ENCODE measurements at regions not wholly inside any gene's neighbourhood (a gene's known extent, or its start where the extent isn't known, plus 50 kb on each side); places are given as distances from the start of the nearest gene placed in this dataset.
"Not testable (repeated sequence)": the region's sequence is repeated elsewhere in the genome, so short reads cannot be mapped to it uniquely, and the experiment has no call there.

DNA sequence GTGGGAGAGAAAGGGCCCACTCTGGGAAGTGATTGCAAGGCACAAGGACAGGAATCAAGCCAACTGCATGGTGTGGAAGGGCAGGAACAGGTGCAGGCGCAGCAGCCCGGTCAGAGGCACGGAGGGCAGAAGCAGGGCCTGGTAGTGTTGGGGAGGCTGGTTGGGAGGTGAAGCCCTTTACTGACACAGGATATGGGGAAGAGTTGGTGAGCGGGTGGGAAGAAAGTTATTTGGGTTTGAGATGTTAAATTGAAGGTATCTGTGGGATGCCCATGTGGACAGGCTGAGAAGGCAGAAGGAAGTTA is 83.6 kb upstream of the ABHD2 start:
- Histone ChIP-seq H3K9me2 (replicated peaks; ENCODE audit: insufficient read depth, low read length) (no peaks in the 10 kb centered on the region), H2AFZ (ENCODE audit: low read depth, low read length, severe bottlenecking) (no peak overlapping the region), H3K79me2 (ENCODE audit: insufficient read depth, low read length) (no peaks in the 10 kb centered on the region), H3K4me2 (ENCODE audit: low read depth, low read length, poor library complexity, severe bottlenecking) (no peak overlapping the region), H3K36me3 (ENCODE audit: low read length) (no peaks in the 10 kb centered on the region), H3F3A (ENCODE audit: insufficient read depth) (no peaks in the 10 kb centered on the region), H3K4me3 (ENCODE audit: insufficient read depth, low read length, poor library complexity, severe bottlenecking) (no peak overlapping the region), H3K27me3 (ENCODE audit: low read length) (no peaks in the 10 kb centered on the region), H3K9me3 (ENCODE audit: insufficient read depth, low read length) (no peaks in the 10 kb centered on the region), H4K20me1 (ENCODE audit: low read depth, low read length) (no peaks in the 10 kb centered on the region), H3K27ac (ENCODE audit: low read depth, low read length) (no peak overlapping the region), H3K9ac (ENCODE audit: low read length) (no peak overlapping the region)
- TF ChIP-seq, protein P1, sequence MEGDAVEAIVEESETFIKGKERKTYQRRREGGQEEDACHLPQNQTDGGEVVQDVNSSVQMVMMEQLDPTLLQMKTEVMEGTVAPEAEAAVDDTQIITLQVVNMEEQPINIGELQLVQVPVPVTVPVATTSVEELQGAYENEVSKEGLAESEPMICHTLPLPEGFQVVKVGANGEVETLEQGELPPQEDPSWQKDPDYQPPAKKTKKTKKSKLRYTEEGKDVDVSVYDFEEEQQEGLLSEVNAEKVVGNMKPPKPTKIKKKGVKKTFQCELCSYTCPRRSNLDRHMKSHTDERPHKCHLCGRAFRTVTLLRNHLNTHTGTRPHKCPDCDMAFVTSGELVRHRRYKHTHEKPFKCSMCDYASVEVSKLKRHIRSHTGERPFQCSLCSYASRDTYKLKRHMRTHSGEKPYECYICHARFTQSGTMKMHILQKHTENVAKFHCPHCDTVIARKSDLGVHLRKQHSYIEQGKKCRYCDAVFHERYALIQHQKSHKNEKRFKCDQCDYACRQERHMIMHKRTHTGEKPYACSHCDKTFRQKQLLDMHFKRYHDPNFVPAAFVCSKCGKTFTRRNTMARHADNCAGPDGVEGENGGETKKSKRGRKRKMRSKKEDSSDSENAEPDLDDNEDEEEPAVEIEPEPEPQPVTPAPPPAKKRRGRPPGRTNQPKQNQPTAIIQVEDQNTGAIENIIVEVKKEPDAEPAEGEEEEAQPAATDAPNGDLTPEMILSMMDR (IDR thresholded peaks at IDR 0.05; ENCODE audit: insufficient read depth, low read length, poor library complexity, severe bottlenecking): no peak

DNA sequence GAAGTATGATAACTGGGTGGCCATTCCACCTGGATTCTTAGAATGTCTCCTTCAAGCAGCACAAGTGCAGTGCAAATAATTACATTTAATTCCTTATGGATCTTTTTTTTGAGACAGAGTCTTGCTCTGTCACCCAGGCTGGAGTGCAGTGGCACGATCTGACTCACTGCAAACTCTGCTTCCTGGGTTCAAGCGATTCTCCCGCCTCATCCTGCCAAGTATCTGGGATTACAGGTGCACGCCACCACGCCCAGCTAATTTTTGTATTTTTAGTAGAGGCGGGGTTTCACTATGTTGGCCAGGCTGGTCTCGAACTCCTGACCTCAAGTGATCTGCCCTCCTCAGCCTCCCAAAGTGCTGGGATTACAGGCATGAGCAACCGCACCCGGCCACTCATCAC is 80.7 kb upstream of the ABHD2 start:
- H3K79me2 ChIP-seq (ENCODE audit: insufficient read depth, low read length); H3K9ac ChIP-seq (ENCODE audit: low read length); H3K4me3 ChIP-seq (ENCODE audit: insufficient read depth, low read length, poor library complexity, severe bottlenecking); H3K27me3 ChIP-seq (ENCODE audit: low read length); H3K4me2 ChIP-seq (ENCODE audit: low read depth, low read length, poor library complexity, severe bottlenecking); H4K20me1 ChIP-seq (ENCODE audit: low read depth, low read length); H3K27ac ChIP-seq (ENCODE audit: low read depth, low read length); H3K36me3 ChIP-seq (ENCODE audit: low read length); H3F3A ChIP-seq (ENCODE audit: insufficient read depth); H3K9me3 ChIP-seq (ENCODE audit: insufficient read depth, low read length); H3K9me2 ChIP-seq (replicated peaks; ENCODE audit: insufficient read depth, low read length); H2AFZ ChIP-seq (ENCODE audit: low read depth, low read length, severe bottlenecking): not testable (repeated sequence)

DNA sequence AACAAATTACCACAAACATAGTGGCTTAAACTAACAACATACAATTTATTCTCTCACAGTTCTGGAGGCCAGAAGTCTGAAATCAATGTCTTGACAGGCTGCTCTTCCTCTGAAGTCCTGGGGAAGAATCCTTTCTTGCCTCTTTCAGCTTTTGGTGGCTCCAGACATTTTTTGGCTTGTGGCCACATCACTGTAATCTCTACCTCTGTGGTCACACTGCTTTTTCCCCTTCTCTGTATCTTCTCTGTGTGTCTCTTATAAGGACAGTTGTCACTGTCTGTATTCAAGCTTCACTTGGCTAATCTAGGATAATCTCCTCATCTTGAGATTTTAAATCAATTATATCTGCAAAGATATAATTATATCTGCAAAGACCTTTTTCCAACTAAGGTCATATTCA is 80.3 kb upstream of the ABHD2 start:
- Histone ChIP-seq H4K20me1 (ENCODE audit: low read depth, low read length) (no peaks in the 10 kb centered on the region), H3K27ac (ENCODE audit: low read depth, low read length) (no peak overlapping the region), H3K79me2 (ENCODE audit: insufficient read depth, low read length) (no peaks in the 10 kb centered on the region), H3K4me3 (ENCODE audit: insufficient read depth, low read length, poor library complexity, severe bottlenecking) (no peak overlapping the region), H3F3A (ENCODE audit: insufficient read depth) (no peaks in the 10 kb centered on the region), H3K4me2 (ENCODE audit: low read depth, low read length, poor library complexity, severe bottlenecking) (no peak overlapping the region), H3K36me3 (ENCODE audit: low read length) (no peaks in the 10 kb centered on the region), H3K9me3 (ENCODE audit: insufficient read depth, low read length) (no peaks in the 10 kb centered on the region), H3K9ac (ENCODE audit: low read length) (no peak overlapping the region), H3K9me2 (replicated peaks; ENCODE audit: insufficient read depth, low read length) (no peaks in the 10 kb centered on the region), H3K27me3 (ENCODE audit: low read length) (no peaks in the 10 kb centered on the region), H2AFZ (ENCODE audit: low read depth, low read length, severe bottlenecking) (no peak overlapping the region)
- no peak for TF ChIP-seq EZH2phosphoT487 (conservative IDR thresholded peaks at IDR 0.05; ENCODE audit: low read length)
- TF ChIP-seq, protein P1 (IDR thresholded peaks at IDR 0.05; ENCODE audit: insufficient read depth, low read length, poor library complexity, severe bottlenecking): no peak

DNA sequence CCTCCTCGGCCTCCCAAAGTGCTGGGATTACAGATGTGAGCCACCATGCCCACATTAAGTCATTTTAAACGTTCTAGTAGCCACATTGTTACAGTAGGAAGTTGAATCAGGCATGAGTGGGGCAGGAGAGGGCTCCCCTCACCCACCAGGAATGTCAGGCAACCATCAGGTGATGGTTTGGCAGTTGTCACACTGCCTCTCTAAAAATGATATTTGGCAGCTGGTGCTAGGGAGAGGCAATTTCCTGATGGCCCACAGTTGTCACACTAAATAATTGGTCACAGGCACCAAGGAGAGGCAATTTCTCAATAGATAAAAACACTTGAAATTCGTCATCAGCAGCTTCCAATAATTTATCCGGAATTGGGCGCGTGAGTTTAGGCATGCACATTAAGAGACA is 79.2 kb upstream of the ABHD2 start:
- TF ChIP-seq EZH2phosphoT487 (conservative IDR thresholded peaks at IDR 0.05; ENCODE audit: low read length): no peak
- TF ChIP-seq, protein P1 (IDR thresholded peaks at IDR 0.05; ENCODE audit: insufficient read depth, low read length, poor library complexity, severe bottlenecking): no peak
- H3K27ac ChIP-seq (ENCODE audit: low read depth, low read length): no peak overlapping the region
- H2AFZ ChIP-seq (ENCODE audit: low read depth, low read length, severe bottlenecking): no peak overlapping the region

More for the DNA sequence above, 79.2 kb upstream of the ABHD2 start:
- Histone ChIP-seq H3K36me3 (ENCODE audit: low read length) (no peaks in the 10 kb centered on the region), H3K4me3 (ENCODE audit: insufficient read depth, low read length, poor library complexity, severe bottlenecking) (no peak overlapping the region), H4K20me1 (ENCODE audit: low read depth, low read length) (no peaks in the 10 kb centered on the region), H3F3A (ENCODE audit: insufficient read depth) (no peaks in the 10 kb centered on the region), H3K9ac (ENCODE audit: low read length) (no peak overlapping the region), H3K4me2 (ENCODE audit: low read depth, low read length, poor library complexity, severe bottlenecking) (no peak overlapping the region), H3K9me3 (ENCODE audit: insufficient read depth, low read length) (no peaks in the 10 kb centered on the region), H3K27me3 (ENCODE audit: low read length) (no peaks in the 10 kb centered on the region), H3K79me2 (ENCODE audit: insufficient read depth, low read length) (no peaks in the 10 kb centered on the region), H3K9me2 (replicated peaks; ENCODE audit: insufficient read depth, low read length) (no peaks in the 10 kb centered on the region)
